Activated CD4-positive, alpha-beta T cell treated with anti-CD3 and anti-CD28 coated beads, Interleukin-2, amount 10 ng/mL, durations not matched to agents 24 days and 14 days (primary cell): ENCODE measurements at regions not wholly inside any gene's neighbourhood (a gene's known extent, or its start where the extent isn't known, plus 50 kb on each side); places are given as distances from the start of the nearest gene placed in this dataset.
"Not testable (repeated sequence)": the region's sequence is repeated elsewhere in the genome, so short reads cannot be mapped to it uniquely, and the experiment has no call there.

Experiments used
- DNase-seq: peaks from one replicate; pipeline ENCODE4 v3.0.0; 2022
- H3K27ac Mint-ChIP-seq: one replicate; pipeline ENCODE4 v1.8.0; 2022; ENCODE audit warnings: mild to moderate bottlenecking, mixed read lengths
- H3K27me3 Mint-ChIP-seq: one replicate; pipeline ENCODE4 v1.8.0; 2022; ENCODE audit warnings: mixed read lengths
- H3K36me3 Mint-ChIP-seq: one replicate; pipeline ENCODE4 v1.8.0; 2022; ENCODE audit warnings: low read depth, mild to moderate bottlenecking, mixed read lengths
- H3K4me1 Mint-ChIP-seq: one replicate; pipeline ENCODE4 v1.8.0; 2021; ENCODE audit warnings: mixed read lengths
- H3K4me3 Mint-ChIP-seq: one replicate; pipeline ENCODE4 v1.8.0; 2022; ENCODE audit warnings: mild to moderate bottlenecking, moderate library complexity, mixed read lengths
- H3K9me3 Mint-ChIP-seq: one replicate; pipeline ENCODE4 v1.8.0; 2021; ENCODE audit warnings: mixed read lengths
- intact Hi-C: fragments of 100-400 bp; cut with micrococcal nuclease; formaldehyde crosslinking; loops from one replicate; pipeline ENCODE4 v1.15.1; 2023

- Mint-ChIP-seq H3K27ac (no peak overlapping the region), H3K9me3 (peaks cover 10% of the 10 kb centered on the region), H3K4me1 (no peaks in the 10 kb centered on the region), H3K36me3 (no peaks in the 10 kb centered on the region), H3K4me3 (no peak overlapping the region), H3K27me3 (no peaks in the 10 kb centered on the region)
- DNase-seq = no peak
- intact Hi-C loops = no loop called here
Measured at GRCh38 chr9:10867194-10867593, 254.4 kb upstream of the PTPRD start.

- no peaks in the 10 kb centered on the region for H3K36me3 Mint-ChIP-seq
- no peak overlapping the region for H3K4me3 Mint-ChIP-seq
- DNase-seq = no peak
- intact Hi-C loops = no loop called here
- no peaks in the 10 kb centered on the region for H3K4me1 Mint-ChIP-seq
- H3K9me3 Mint-ChIP-seq = peaks cover 14% of the 10 kb centered on the region
- no peak overlapping the region for H3K27ac Mint-ChIP-seq
- no peaks in the 10 kb centered on the region for H3K27me3 Mint-ChIP-seq
Measured at GRCh38 chr9:10869687-10870086, 256.9 kb upstream of the PTPRD start.

DNA sequence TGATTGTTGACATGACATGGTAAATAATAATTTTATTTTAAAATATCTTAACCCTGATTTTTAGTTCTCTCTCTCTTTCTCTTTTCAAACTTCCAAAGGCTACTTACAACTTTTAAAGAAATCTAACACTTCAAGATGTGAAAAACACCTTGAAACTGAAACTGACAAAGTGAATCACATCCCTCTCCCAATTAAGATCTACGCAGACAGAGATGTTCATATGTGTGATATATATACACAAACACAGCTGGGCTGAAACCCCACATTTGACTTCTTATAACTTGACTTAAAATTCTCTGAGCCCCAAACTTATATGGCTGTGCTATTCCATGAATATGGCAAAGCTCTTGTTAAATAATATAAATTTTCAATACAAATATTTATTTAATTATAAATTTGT is 261.2 kb upstream of the PTPRD start:
- DNase-seq = no peak
- intact Hi-C loops = no loop called here
- Mint-ChIP-seq H3K9me3 (peaks cover 14% of the 10 kb centered on the region), H3K27ac (no peak overlapping the region), H3K36me3 (no peaks in the 10 kb centered on the region), H3K27me3 (no peaks in the 10 kb centered on the region), H3K4me3 (no peak overlapping the region), H3K4me1 (no peaks in the 10 kb centered on the region)

DNA sequence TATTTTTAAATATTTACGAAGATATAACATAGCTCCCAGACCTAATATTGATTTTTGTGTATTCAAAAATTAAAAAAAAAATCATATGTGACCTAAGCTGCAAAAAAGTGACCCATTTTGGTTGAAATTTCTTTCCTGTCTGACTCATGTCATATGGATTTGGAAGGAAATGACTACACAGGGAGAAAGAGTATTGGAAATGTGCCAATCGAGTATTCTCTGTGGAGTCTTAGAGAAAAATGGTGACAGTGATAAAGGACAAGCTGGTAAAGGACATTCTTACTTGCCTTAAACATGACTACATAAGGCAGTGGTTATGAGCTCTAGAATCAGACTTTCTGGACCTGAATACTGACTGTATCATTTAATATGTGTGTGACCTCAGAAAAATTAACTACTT is 262.9 kb upstream of the PTPRD start:
- no peak overlapping the region for H3K27ac Mint-ChIP-seq
- intact Hi-C loops = no loop called here
- DNase-seq = no peak
- H3K27me3 Mint-ChIP-seq = no peaks in the 10 kb centered on the region
- H3K36me3 Mint-ChIP-seq = no peaks in the 10 kb centered on the region
- peaks cover 15% of the 10 kb centered on the region for H3K9me3 Mint-ChIP-seq
- no peaks in the 10 kb centered on the region for H3K4me1 Mint-ChIP-seq
- no peak overlapping the region for H3K4me3 Mint-ChIP-seq

DNA sequence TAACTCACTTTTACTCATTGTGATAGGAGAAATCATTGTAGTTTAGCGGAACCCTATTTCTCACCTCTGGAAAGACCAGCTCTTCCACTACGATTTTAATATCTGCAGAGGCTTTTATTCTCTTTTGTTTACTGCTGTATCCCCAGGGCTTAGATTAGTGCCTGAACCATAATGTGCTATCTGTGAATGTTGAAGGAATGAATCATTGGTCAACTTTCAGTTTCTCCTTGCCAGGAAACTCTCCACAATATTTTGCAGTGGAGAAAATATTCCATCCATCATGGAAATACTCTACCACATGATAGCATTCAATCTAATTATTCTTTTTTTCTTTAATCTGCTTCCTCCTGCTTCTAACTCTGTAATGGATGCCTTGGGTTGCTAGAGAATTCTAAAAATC is 263.5 kb upstream of the PTPRD start:
- Mint-ChIP-seq H3K27me3 (no peaks in the 10 kb centered on the region), H3K9me3 (peaks cover 15% of the 10 kb centered on the region), H3K36me3 (no peaks in the 10 kb centered on the region), H3K4me1 (no peaks in the 10 kb centered on the region), H3K4me3 (no peak overlapping the region), H3K27ac (no peak overlapping the region)
- no peak for DNase-seq
- intact Hi-C loops = no loop called here

DNA sequence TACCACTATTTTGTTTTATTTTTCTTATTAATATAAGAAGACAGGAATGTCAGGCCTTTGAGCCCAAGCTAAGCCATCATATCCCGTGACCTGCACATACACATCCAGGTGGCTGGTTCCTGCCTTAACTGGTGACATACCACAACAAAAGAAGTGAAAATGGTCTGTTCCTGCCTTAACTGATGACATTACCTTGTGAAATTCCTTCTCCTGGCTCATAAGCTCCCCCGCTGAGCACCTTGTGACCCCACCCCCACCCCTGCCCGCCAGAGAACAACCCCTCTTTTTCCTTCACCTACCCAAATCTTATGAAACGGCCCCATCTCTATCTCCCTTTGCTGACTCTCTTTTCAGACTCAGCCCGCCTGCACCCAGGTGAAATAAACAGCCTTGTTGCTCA is 277.5 kb upstream of the PTPRD start:
- H3K4me3 Mint-ChIP-seq, intact Hi-C loops, H3K36me3 Mint-ChIP-seq, H3K4me1 Mint-ChIP-seq, H3K27ac Mint-ChIP-seq, H3K27me3 Mint-ChIP-seq, DNase-seq: not testable (repeated sequence)
- H3K9me3 Mint-ChIP-seq = peaks cover 18% of the 10 kb centered on the region

DNA sequence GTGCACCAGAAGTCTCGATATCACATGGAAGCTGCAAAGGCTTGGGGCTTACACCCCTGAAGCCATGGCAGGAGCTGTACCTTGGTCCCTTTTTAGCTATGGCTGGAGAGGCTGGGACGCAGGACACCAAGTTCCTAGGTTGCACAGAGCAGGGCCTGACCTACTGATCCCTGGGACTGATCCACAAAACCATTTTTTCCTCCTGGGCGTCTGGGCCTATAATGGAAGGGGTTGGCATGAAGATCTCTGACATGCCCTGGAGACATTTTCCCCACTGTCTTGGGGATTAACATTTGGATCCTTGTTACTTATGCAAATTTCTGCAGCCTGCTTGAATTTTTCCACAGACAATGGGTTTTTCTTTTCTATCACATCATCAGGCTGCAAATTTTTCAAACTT is 286.7 kb upstream of the PTPRD start:
- H3K36me3 Mint-ChIP-seq = no peaks in the 10 kb centered on the region
- no peak overlapping the region for H3K27ac Mint-ChIP-seq
- H3K9me3 Mint-ChIP-seq = peaks cover 5% of the 10 kb centered on the region
- H3K4me1 Mint-ChIP-seq = no peaks in the 10 kb centered on the region
- intact Hi-C loops = no loop called here
- no peaks in the 10 kb centered on the region for H3K27me3 Mint-ChIP-seq
- no peak for DNase-seq
- no peak overlapping the region for H3K4me3 Mint-ChIP-seq

GRCh38 chr9:10903969-10904368 is 291.2 kb upstream of the PTPRD start:
- no peak for DNase-seq
- H3K36me3 Mint-ChIP-seq = no peaks in the 10 kb centered on the region
- peaks cover 10% of the 10 kb centered on the region for H3K9me3 Mint-ChIP-seq
- no peak overlapping the region for H3K4me3 Mint-ChIP-seq
- H3K27me3 Mint-ChIP-seq = no peaks in the 10 kb centered on the region
- H3K4me1 Mint-ChIP-seq = no peaks in the 10 kb centered on the region
- intact Hi-C loops = no loop called here
- H3K27ac Mint-ChIP-seq = no peak overlapping the region

- intact Hi-C loops = no loop called here
- peaks cover 10% of the 10 kb centered on the region for H3K9me3 Mint-ChIP-seq
Measured at GRCh38 chr9:10910779-10911178, 298.0 kb upstream of the PTPRD start.

DNA sequence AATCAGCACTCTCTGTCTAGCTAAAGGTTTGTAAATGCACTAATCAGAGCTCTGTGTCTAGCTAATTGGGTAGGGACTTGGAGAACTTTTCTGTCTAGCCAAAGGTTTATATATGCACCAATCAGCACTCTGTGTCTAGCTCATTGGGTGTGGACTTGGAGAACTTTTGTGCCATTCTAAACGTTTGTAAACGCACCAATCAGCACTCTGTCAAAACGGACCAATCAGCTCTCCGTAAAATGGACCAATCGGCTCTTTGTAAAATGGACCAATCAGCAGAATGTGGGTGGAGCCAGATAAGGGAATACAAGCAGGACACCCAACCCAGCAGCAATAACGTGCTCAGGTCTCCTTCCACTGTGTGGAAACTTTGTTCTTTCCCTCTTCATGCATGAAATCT is 298.6 kb upstream of the PTPRD start:
- Mint-ChIP-seq H3K4me1 (no peaks in the 10 kb centered on the region), H3K9me3 (peaks cover 5% of the 10 kb centered on the region), H3K27me3 (no peaks in the 10 kb centered on the region), H3K4me3 (no peak overlapping the region), H3K27ac (no peak overlapping the region), H3K36me3 (no peaks in the 10 kb centered on the region)
- DNase-seq = no peak
- intact Hi-C loops = no loop called here

More at GRCh38 chr9:10910779-10911178, 298.0 kb upstream of the PTPRD start:
- no peak overlapping the region for H3K27ac Mint-ChIP-seq
- H3K4me3 Mint-ChIP-seq = no peak overlapping the region
- no peak for DNase-seq
- H3K4me1 Mint-ChIP-seq = no peaks in the 10 kb centered on the region
- no peaks in the 10 kb centered on the region for H3K36me3 Mint-ChIP-seq
- H3K27me3 Mint-ChIP-seq = no peaks in the 10 kb centered on the region

DNA sequence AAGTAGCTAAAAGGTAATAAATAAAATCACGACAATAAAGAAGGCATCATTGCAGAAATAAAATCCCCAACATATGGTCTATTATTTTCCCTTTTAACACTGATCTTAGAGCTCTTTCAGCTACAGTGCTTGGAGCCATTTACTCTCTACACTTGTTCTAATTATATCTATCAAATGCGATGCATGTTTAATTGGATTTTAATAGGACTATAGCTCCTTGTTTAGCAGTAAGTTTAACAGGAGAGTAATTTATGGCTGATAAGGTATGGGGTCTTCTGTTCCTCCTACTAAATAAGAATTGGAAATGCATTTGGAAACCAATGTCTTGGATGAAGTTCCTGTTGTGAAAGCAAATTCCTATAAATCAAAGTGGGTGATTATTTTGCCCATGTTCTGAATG is 304.2 kb upstream of the PTPRD start:
- Mint-ChIP-seq H3K27me3 (no peaks in the 10 kb centered on the region), H3K36me3 (no peaks in the 10 kb centered on the region), H3K4me3 (no peak overlapping the region), H3K27ac (no peak overlapping the region), H3K9me3 (peaks cover 9% of the 10 kb centered on the region), H3K4me1 (no peaks in the 10 kb centered on the region)
- intact Hi-C loops = no loop called here
- DNase-seq = no peak

- Mint-ChIP-seq H3K4me3 (no peak overlapping the region), H3K9me3 (peaks cover 4% of the 10 kb centered on the region), H3K27me3 (no peaks in the 10 kb centered on the region), H3K36me3 (no peaks in the 10 kb centered on the region), H3K27ac (no peak overlapping the region), H3K4me1 (no peaks in the 10 kb centered on the region)
- intact Hi-C loops = no loop called here
- no peak for DNase-seq
Measured at GRCh38 chr9:10921671-10922070, 308.9 kb upstream of the PTPRD start.

DNA sequence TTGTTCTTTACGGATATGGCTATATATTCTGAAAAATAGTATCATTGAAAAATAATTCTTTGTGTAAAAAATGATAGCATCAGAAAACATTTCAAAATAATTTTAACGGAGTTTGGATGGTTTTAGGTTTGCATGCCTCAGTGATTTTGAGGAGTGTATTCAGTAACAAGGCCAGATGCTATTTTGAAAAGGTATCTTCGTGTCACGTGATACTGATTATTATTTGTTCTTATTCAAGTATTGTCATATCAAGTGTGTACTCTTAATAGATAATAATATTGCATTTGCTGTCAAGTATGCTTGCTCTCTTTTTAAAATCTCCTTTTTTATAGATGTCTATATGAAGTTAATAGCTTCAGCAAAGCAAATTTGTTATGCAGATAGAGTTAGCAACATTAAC is 313.1 kb upstream of the PTPRD start:
- Mint-ChIP-seq H3K36me3 (no peaks in the 10 kb centered on the region), H3K27me3 (no peaks in the 10 kb centered on the region), H3K9me3 (peaks cover 5% of the 10 kb centered on the region), H3K4me1 (no peaks in the 10 kb centered on the region), H3K27ac (no peak overlapping the region), H3K4me3 (no peak overlapping the region)
- intact Hi-C loops = no loop called here
- DNase-seq = no peak

GRCh38 chr9:10928372-10928771 is 315.6 kb upstream of the PTPRD start:
- Mint-ChIP-seq H3K9me3 (peaks cover 11% of the 10 kb centered on the region), H3K36me3 (no peaks in the 10 kb centered on the region), H3K4me1 (no peaks in the 10 kb centered on the region), H3K4me3 (no peak overlapping the region), H3K27me3 (no peaks in the 10 kb centered on the region), H3K27ac (no peak overlapping the region)
- no peak for DNase-seq
- intact Hi-C loops = no loop called here

DNA sequence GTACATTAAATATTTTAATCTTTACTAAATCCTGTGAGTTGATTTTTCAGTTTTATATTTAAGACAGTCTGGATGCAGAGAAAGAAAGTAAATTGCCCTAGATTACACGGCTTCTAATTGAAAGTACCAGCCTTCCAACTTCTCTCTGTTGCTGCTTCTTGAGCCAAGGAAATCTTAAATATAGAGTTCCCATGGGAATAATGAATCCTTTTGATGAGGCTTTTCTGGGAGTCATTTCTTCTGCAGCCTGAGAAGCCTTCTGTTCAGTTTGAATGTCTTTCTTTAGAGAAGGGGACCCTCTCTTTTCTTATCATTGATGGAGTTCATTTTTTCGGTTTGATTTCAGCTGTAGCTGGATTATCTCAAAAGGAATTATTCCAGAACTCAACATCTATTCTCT is 317.3 kb upstream of the PTPRD start:
- Mint-ChIP-seq H3K27me3 (no peaks in the 10 kb centered on the region), H3K36me3 (no peaks in the 10 kb centered on the region), H3K4me3 (no peak overlapping the region), H3K4me1 (no peaks in the 10 kb centered on the region), H3K9me3 (peaks cover 12% of the 10 kb centered on the region), H3K27ac (no peak overlapping the region)
- no peak for DNase-seq
- intact Hi-C loops = no loop called here
